Stimulated activated naive B cell treated with anti-CD40 and anti-IgM and Interleukin-4, amounts not matched to agents 10 μg/mL and 1 μg/mL and 100 μg/mL, for 72 hours (primary cell): ENCODE measurements at regions not wholly inside any gene's neighbourhood (a gene's known extent, or its start where the extent isn't known, plus 50 kb on each side); places are given as distances from the start of the nearest gene placed in this dataset.
"Not testable (repeated sequence)": the region's sequence is repeated elsewhere in the genome, so short reads cannot be mapped to it uniquely, and the experiment has no call there.

Experiments used
- ATAC-seq, 2 donors: fragments of 150-1000 bp; cut with Tn5 transposase; replicated peaks; 2 replicates each; pipeline ENCODE4 v1.10.0; 2021; ENCODE audit warnings: moderate library complexity in 1 of 2
- DNase-seq: peaks from one replicate; pipeline ENCODE4 v3.0.0; 2021
- H3K27ac Mint-ChIP-seq: one replicate; pipeline ENCODE4 v1.8.0; 2022; ENCODE audit warnings: mild to moderate bottlenecking, mixed read lengths
- H3K27me3 Mint-ChIP-seq, 2 donors: one replicate each; pipeline ENCODE4 v1.8.0; 2022; ENCODE audit warnings: mixed read lengths in 2 of 2
- H3K36me3 Mint-ChIP-seq, 2 donors: one replicate each; pipeline ENCODE4 v1.8.0; 2022; ENCODE audit warnings: mixed read lengths in 2 of 2, mild to moderate bottlenecking in 1 of 2
- H3K4me1 Mint-ChIP-seq, 2 donors: one replicate each; pipeline ENCODE4 v1.8.0; 2022; ENCODE audit warnings: mixed read lengths in 2 of 2, mild to moderate bottlenecking in 1 of 2
- H3K4me3 Mint-ChIP-seq, 2 donors: one replicate each; pipeline ENCODE4 v1.8.0; 2022; ENCODE audit warnings: mild to moderate bottlenecking in 2 of 2, mixed read lengths in 2 of 2, moderate library complexity in 1 of 2
- H3K9me3 Mint-ChIP-seq, 2 donors: one replicate each; pipeline ENCODE4 v1.8.0; 2022; ENCODE audit warnings: mixed read lengths in 2 of 2, mild to moderate bottlenecking in 1 of 2

- DNase-seq (no peak), ATAC-seq (no peak)
- no peak overlapping the region for H3K27ac Mint-ChIP-seq
- no peaks in the 10 kb centered on the region for H3K4me1 Mint-ChIP-seq
- H3K9me3 Mint-ChIP-seq, result peaks cover 0 to 4% of the 10 kb centered on the region in 2 donors
- H3K4me3 Mint-ChIP-seq, result no peak overlapping the region
- H3K36me3 Mint-ChIP-seq, result no peaks in the 10 kb centered on the region
- H3K27me3 Mint-ChIP-seq, result no peaks in the 10 kb centered on the region
Measured at GRCh38 chr3:106058475-106058874, 189.7 kb upstream of the CBLB start.

DNA sequence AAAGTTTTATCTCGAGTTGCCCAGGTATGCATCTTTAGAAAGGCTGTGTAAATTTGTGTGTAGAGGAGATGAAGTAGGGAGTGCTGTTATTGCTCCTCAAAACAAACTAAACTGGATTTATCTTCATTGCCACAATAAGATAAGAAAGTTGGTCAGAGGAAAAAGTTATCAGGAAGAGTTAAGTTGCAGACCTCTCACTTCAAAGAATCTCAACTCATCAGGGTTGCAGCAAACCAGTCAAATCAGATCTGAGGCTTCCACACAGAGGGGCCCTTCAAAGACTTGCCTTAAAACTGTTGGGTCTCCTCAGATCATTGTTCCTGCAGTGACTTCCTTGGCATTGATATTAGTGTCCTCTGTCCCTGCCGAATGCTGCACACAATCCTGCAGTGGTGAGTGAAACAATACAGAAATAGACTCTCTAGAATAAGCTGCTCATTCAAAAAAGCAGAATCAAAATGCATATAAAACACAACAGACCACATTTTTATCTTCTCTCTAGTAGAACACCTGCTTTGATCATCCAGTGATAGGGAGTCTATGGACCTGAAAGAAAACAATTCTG is 191.2 kb upstream of the CBLB start:
- H3K27ac Mint-ChIP-seq, result no peak overlapping the region
- H3K4me3 Mint-ChIP-seq, result no peak overlapping the region
- no peaks in the 10 kb centered on the region for H3K4me1 Mint-ChIP-seq
- ATAC-seq (no peak), DNase-seq (no peak)
- H3K27me3 Mint-ChIP-seq, result no peaks in the 10 kb centered on the region
- H3K36me3 Mint-ChIP-seq, result no peaks in the 10 kb centered on the region
- H3K9me3 Mint-ChIP-seq, result peaks cover 10 to 11% of the 10 kb centered on the region in 2 donors

DNA sequence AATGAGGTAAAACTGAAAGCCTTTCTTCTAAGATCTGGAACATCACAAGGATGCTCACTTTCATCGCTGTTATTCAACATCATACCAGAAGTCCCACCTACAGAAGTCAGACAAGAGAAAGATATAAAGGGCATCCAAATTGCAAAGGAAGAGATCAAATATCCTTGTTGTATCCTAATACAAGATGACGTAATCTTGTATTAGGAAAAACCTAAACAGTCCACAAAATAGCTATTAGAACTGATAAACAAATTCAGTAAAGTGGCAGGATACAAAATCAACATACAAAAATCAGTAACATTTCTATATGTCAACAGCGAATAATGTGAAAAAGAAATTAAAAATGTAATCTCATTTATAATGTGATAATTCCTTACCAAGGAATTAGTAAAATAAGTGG is 195.1 kb upstream of the CBLB start:
- Mint-ChIP-seq H3K9me3 (peaks cover 9 to 10% of the 10 kb centered on the region in 2 donors), H3K4me1 (peaks cover 7 to 8% of the 10 kb centered on the region in 2 donors), H3K4me3 (no peak overlapping the region), H3K36me3 (no peaks in the 10 kb centered on the region), H3K27ac (no peak overlapping the region), H3K27me3 (no peaks in the 10 kb centered on the region)
- DNase-seq (no peak), ATAC-seq (no peak)

GRCh38 chr3:106065831-106066230 is 197.0 kb upstream of the CBLB start:
- peaks cover 8% of the 10 kb centered on the region in 2 donors for H3K4me1 Mint-ChIP-seq
- ATAC-seq (no peak), DNase-seq (no peak)
- H3K27me3 Mint-ChIP-seq, result no peaks in the 10 kb centered on the region
- H3K4me3 Mint-ChIP-seq, result no peak overlapping the region
- H3K27ac Mint-ChIP-seq, result no peak overlapping the region
- H3K36me3 Mint-ChIP-seq, result no peaks in the 10 kb centered on the region
- peaks cover 10% of the 10 kb centered on the region in 2 donors for H3K9me3 Mint-ChIP-seq

DNA sequence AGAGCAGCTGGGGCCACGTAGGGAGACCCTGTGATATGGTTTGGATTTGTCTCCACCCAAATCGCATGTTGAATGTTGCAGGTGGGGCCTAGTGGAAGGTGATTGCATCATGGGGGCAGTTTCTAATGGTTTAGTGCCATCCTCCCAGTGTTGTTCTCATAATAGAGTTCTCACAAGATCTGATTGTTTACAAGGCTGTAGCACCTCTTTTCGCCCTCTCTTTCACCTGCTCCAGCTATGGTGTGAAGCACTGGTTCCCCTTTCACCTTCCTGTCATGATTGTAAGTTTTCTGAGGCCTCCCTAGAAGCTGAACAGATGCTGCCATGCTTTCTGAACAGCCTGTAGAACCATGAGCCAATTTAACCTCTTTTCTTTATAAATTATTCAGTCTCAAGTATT is 198.9 kb upstream of the CBLB start:
- Mint-ChIP-seq H3K27me3 (no peaks in the 10 kb centered on the region), H3K4me1 (peaks cover 8% of the 10 kb centered on the region in 2 donors), H3K4me3 (no peak overlapping the region), H3K9me3 (peaks cover 10% of the 10 kb centered on the region in 2 donors), H3K36me3 (no peaks in the 10 kb centered on the region), H3K27ac (no peak overlapping the region)
- DNase-seq, result no peak
- peak; percentile 59 to 65 for ATAC-seq

DNA sequence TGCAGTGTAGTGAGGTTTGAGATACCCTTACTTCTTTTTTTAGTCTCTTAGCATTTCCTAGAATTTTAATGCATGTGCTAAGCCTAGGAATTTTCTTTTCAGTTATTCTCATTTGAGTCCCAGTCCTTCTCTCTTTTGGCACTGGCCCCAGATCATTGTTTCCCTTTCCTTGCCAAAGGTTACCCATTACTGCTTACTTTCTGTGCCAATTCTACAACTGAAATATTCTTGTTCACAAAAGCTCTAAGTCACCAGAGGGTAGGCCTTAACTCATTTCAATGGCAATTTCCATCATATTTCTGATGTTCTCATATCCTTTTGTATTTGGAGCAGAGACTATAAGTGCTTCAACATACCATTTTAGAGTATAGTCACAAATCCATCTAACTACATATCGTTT is 199.6 kb upstream of the CBLB start:
- Mint-ChIP-seq H3K27ac (no peak overlapping the region), H3K36me3 (no peaks in the 10 kb centered on the region)

GRCh38 chr3:106068795-106069194 is 200.0 kb upstream of the CBLB start:
- H3K27ac Mint-ChIP-seq, result no peak overlapping the region
- no peak for ATAC-seq

More for the DNA sequence above, 199.6 kb upstream of the CBLB start:
- no peak for DNase-seq
- Mint-ChIP-seq H3K27me3 (no peaks in the 10 kb centered on the region), H3K9me3 (peaks cover 9 to 10% of the 10 kb centered on the region in 2 donors), H3K4me1 (peaks cover 8% of the 10 kb centered on the region in 2 donors), H3K4me3 (no peak overlapping the region)
- ATAC-seq, result no peak

DNA sequence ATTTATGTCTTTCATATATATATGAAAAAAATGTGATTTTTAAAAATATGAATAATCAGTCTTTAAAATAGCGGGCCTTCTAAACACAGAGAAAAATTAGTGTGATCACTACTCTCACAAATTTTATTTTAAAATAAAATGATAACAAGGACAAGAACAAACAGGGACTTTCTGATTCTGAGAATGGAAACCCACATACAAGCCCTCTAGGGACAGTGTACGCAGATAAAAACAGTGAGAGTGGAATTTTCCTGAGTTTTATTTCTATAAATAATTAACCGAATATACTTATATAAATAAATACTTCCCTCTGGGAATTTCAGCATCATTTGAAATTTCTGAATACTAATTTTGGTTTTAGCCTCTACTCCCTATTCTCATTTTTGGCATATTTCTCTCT is 201.4 kb upstream of the CBLB start:
- peaks cover 0 to 1% of the 10 kb centered on the region in 2 donors for H3K9me3 Mint-ChIP-seq
- no peak overlapping the region for H3K27ac Mint-ChIP-seq
- H3K36me3 Mint-ChIP-seq, result no peaks in the 10 kb centered on the region
- no peaks in the 10 kb centered on the region for H3K27me3 Mint-ChIP-seq
- no peak for ATAC-seq
- no peak overlapping the region for H3K4me3 Mint-ChIP-seq
- H3K4me1 Mint-ChIP-seq, result peaks cover 8% of the 10 kb centered on the region in 2 donors
- DNase-seq, result no peak

More at GRCh38 chr3:106068795-106069194, 200.0 kb upstream of the CBLB start:
- peaks cover 8% of the 10 kb centered on the region in 2 donors for H3K4me1 Mint-ChIP-seq
- peaks cover 7% of the 10 kb centered on the region in 2 donors for H3K9me3 Mint-ChIP-seq
- H3K4me3 Mint-ChIP-seq, result no peak overlapping the region
- DNase-seq, result no peak
- no peaks in the 10 kb centered on the region for H3K36me3 Mint-ChIP-seq
- H3K27me3 Mint-ChIP-seq, result no peaks in the 10 kb centered on the region

DNA sequence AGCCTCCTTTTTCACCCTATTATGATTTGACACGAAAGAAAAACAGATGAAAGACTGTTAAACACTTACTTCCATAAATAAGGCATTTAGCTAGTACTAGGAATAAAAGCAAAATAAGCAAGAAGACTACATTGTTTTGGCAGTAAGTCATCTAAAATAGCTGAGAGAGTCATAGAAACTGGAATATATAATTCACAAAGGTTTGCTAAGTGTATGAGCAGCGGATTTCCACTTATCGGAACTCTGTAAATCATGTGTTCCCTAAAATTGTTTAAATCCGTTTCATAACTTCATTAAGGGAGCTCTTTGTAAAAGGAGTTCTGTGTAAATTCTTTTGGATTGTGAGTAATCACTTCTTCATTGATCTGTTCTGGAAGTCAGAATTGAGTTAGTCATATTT is 202.5 kb upstream of the CBLB start:
- H3K4me1 Mint-ChIP-seq, result peaks cover 8% of the 10 kb centered on the region in 2 donors
- H3K36me3 Mint-ChIP-seq, result no peaks in the 10 kb centered on the region
- H3K27me3 Mint-ChIP-seq, result no peaks in the 10 kb centered on the region
- ATAC-seq (no peak), DNase-seq (no peak)
- H3K27ac Mint-ChIP-seq, result no peak overlapping the region
- H3K9me3 Mint-ChIP-seq, result peaks cover 0 to 3% of the 10 kb centered on the region in 2 donors
- H3K4me3 Mint-ChIP-seq, result no peak overlapping the region

DNA sequence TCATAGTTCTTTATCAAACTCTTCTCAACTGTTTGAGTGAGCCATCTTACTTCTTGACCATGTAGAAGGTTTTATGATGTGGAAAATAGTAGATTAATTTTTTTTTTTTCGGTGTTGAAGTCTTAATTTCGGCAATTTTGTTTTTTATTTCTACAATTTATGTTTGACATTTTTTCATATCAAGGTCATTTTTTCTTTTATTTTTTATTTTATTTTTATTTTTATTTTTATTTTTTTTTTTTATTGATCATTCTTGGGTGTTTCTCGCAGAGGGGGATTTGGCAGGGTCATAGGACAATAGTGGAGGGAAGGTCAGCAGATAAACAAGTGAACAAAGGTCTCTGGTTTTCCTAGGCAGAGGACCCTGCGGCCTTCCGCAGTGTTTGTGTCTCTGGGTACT is 203.8 kb upstream of the CBLB start:
- H3K36me3 Mint-ChIP-seq, H3K27me3 Mint-ChIP-seq, H3K27ac Mint-ChIP-seq, H3K4me3 Mint-ChIP-seq, DNase-seq, H3K9me3 Mint-ChIP-seq, ATAC-seq, H3K4me1 Mint-ChIP-seq: not testable (repeated sequence)

GRCh38 chr3:106073806-106074205 is 205.0 kb upstream of the CBLB start:
- not testable (repeated sequence) for H3K27me3 Mint-ChIP-seq, ATAC-seq, H3K9me3 Mint-ChIP-seq, H3K27ac Mint-ChIP-seq, H3K4me1 Mint-ChIP-seq, H3K4me3 Mint-ChIP-seq, H3K36me3 Mint-ChIP-seq, DNase-seq

- H3K9me3 Mint-ChIP-seq, result peaks cover 7 to 10% of the 10 kb centered on the region in 2 donors
- H3K4me3 Mint-ChIP-seq, H3K36me3 Mint-ChIP-seq, ATAC-seq, H3K4me1 Mint-ChIP-seq, H3K27ac Mint-ChIP-seq, H3K27me3 Mint-ChIP-seq, DNase-seq: not testable (repeated sequence)
Measured at GRCh38 chr3:106075731-106076130, 206.9 kb upstream of the CBLB start.

DNA sequence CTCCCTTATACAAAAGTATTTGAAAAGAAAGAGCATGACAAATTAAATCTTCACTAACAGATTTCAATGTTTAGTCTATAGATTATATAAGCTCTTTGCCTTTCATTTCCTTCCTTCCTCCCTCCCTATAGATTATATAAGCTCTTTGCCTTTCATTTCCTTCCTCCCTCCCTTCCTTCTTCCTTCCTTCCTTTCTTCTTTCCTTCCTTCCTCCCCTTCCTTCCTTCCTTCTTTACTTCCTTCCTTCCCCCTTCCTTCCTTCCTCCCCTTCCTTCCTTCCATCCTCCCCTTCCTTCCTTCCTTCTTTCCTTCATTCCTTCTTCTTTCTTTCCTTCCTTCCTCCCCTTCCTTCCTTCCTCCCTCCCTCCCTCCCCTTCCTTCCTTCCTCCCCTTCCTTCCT is 209.8 kb upstream of the CBLB start:
- no peak overlapping the region for H3K4me3 Mint-ChIP-seq
- H3K9me3 Mint-ChIP-seq, result peaks cover 7 to 10% of the 10 kb centered on the region in 2 donors
- H3K27ac Mint-ChIP-seq, result no peak overlapping the region
- H3K27me3 Mint-ChIP-seq, result no peaks in the 10 kb centered on the region
- ATAC-seq (no peak), DNase-seq (no peak)
- H3K4me1 Mint-ChIP-seq, result peaks cover 0 to 3% of the 10 kb centered on the region in 2 donors
- no peaks in the 10 kb centered on the region for H3K36me3 Mint-ChIP-seq

GRCh38 chr3:106082616-106083015 is 213.8 kb upstream of the CBLB start:
- Mint-ChIP-seq H3K27me3 (peaks cover 0 to 4% of the 10 kb centered on the region in 2 donors), H3K9me3 (peaks cover 8 to 10% of the 10 kb centered on the region in 2 donors), H3K4me1 (peaks cover 0 to 4% of the 10 kb centered on the region in 2 donors), H3K36me3 (peaks cover 0 to 3% of the 10 kb centered on the region in 2 donors), H3K4me3 (no peak overlapping the region), H3K27ac (no peak overlapping the region)
- no peak for ATAC-seq
- DNase-seq, result no peak

GRCh38 chr3:106083207-106083606 is 214.4 kb upstream of the CBLB start:
- Mint-ChIP-seq H3K4me3 (no peak overlapping the region), H3K4me1 (peaks cover 0 to 4% of the 10 kb centered on the region in 2 donors), H3K9me3 (peaks cover 8 to 10% of the 10 kb centered on the region in 2 donors), H3K27ac (no peak overlapping the region), H3K36me3 (peaks cover 0 to 3% of the 10 kb centered on the region in 2 donors), H3K27me3 (peaks cover 0 to 4% of the 10 kb centered on the region in 2 donors)
- DNase-seq (no peak), ATAC-seq (no peak)
